Neural progenitor cell (in vitro differentiated cells): ENCODE measurements at regions not wholly inside any gene's neighbourhood (a gene's known extent, or its start where the extent isn't known, plus 50 kb on each side); places are given as distances from the start of the nearest gene placed in this dataset.

ENCODE experiments used
- DNase-seq: peaks from one replicate; pipeline ENCODE4 v3.0.0-alpha.2; 2016; ENCODE audit warnings: low spot score
- H2AFZ ChIP-seq: fragments of 200-600 bp; sonication (generic); replicated peaks from 2 replicates; pipeline ENCODE4 v1.6.1; 2016; ENCODE audit warnings: antibody characterized with exemption
- H3F3A ChIP-seq: fragments of 200-600 bp; sonication (generic); 2 replicates; pipeline ENCODE4 v1.6.1; 2016; ENCODE audit warnings: antibody characterized with exemption, low read depth
- H3K27ac ChIP-seq: fragments of 200-600 bp; sonication (generic); 2 replicates; pipeline ENCODE4 v1.5.1; 2016; ENCODE audit warnings: mild to moderate bottlenecking
- H3K27me3 ChIP-seq: fragments of 200-600 bp; sonication (generic); 2 replicates; pipeline ENCODE4 v1.6.1; 2016; ENCODE audit warnings: mild to moderate bottlenecking, moderate library complexity
- H3K36me3 ChIP-seq: fragments of 200-600 bp; sonication (generic); 2 replicates; pipeline ENCODE4 v1.5.1; 2016
- H3K4me1 ChIP-seq: fragments of 200-600 bp; sonication (generic); 2 replicates; pipeline ENCODE4 v1.6.1; 2016; ENCODE audit warnings: mixed run types
- H3K4me2 ChIP-seq: fragments of 200-600 bp; sonication (generic); 2 replicates; pipeline ENCODE4 v1.6.1; 2016
- H3K4me3 ChIP-seq: fragments of 200-600 bp; sonication (generic); 2 replicates; pipeline ENCODE4 v1.5.1; 2016
- H3K79me2 ChIP-seq: fragments of 200-600 bp; sonication (generic); 2 replicates; pipeline ENCODE4 v1.6.1; 2016; ENCODE audit warnings: low read depth
- H3K9ac ChIP-seq: fragments of 200-600 bp; sonication (generic); 2 replicates; pipeline ENCODE4 v1.6.1; 2016
- H3K9me3 ChIP-seq: fragments of 200-600 bp; sonication (generic); 2 replicates; pipeline ENCODE4 v1.5.1; 2016; ENCODE audit warnings: low read depth
- H4K20me1 ChIP-seq: fragments of 200-600 bp; sonication (generic); 2 replicates; pipeline ENCODE4 v1.6.1; 2016; ENCODE audit warnings: low read depth
- H3K27ac Mint-ChIP-seq: 3 replicates; pipeline ENCODE4 v1.8.0; 2021; ENCODE audit warnings: mixed read lengths
- H3K27me3 Mint-ChIP-seq: 2 replicates; pipeline ENCODE4 v1.8.0; 2022; ENCODE audit warnings: low read depth, mild to moderate bottlenecking, inconsistent platforms, moderate library complexity, mixed read lengths; ENCODE audit not compliant: insufficient read depth
- H3K36me3 Mint-ChIP-seq: 3 replicates; pipeline ENCODE4 v1.8.0; 2021; ENCODE audit warnings: mixed read lengths
- H3K4me1 Mint-ChIP-seq: 3 replicates; pipeline ENCODE4 v1.8.0; 2021; ENCODE audit warnings: mixed read lengths
- H3K4me3 Mint-ChIP-seq: 3 replicates; pipeline ENCODE4 v1.8.0; 2021; ENCODE audit warnings: mild to moderate bottlenecking, moderate library complexity, mixed read lengths
- H3K9me3 Mint-ChIP-seq: 3 replicates; pipeline ENCODE4 v1.8.0; 2020; ENCODE audit warnings: mixed read lengths
- CTCF ChIP-seq: fragments of 200-600 bp; sonication (generic); IDR thresholded peaks from 2 replicates; pipeline ENCODE4 v1.5.1; 2017; ENCODE audit warnings: antibody characterized with exemption, mild to moderate bottlenecking
- EZH2 ChIP-seq: fragments of 200-600 bp; sonication (generic); IDR thresholded peaks from 2 replicates; pipeline ENCODE4 v1.6.1; 2017; ENCODE audit warnings: antibody characterized with exemption, mild to moderate bottlenecking, moderate library complexity
- EZH2phosphoT487 ChIP-seq: fragments of 200-600 bp; sonication (generic); IDR thresholded peaks from 2 replicates; pipeline ENCODE4 v1.6.1; 2017; ENCODE audit warnings: antibody characterized with exemption

DNA sequence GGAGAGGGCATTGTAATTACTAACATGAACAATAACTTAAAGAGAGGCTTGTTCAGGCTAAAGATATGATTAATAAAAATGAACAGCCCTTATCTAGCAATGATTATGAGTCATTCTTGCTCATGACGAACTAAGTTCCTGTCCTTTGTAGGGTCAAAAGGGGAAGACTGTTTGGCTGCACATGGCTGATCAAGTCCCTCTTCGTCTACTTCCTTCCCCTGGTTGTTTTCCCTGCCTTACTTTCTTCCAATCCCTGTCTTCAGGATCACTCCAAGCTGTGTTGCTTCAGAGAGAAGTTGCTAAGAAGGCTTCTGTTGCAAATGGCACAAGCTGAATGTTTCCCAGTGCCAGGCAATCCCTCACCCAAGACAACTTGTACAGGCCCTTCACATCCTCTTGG is 115.0 kb upstream of the HS3ST1 start:
- Mint-ChIP-seq H3K4me1 (no peaks in the 10 kb centered on the region), H3K9me3 (no peaks in the 10 kb centered on the region), H3K27ac (no peak overlapping the region), H3K4me3 (no peak overlapping the region), H3K27me3 (no peaks in the 10 kb centered on the region), H3K36me3 (no peaks in the 10 kb centered on the region)
- no peak overlapping the region for H3K27ac ChIP-seq
- no peaks in the 10 kb centered on the region for H3K9me3 ChIP-seq
- no peak overlapping the region for H3K4me3 ChIP-seq
- H3K9ac ChIP-seq = no peak overlapping the region
- H3K36me3 ChIP-seq = no peaks in the 10 kb centered on the region
- H3K4me1 ChIP-seq = no peaks in the 10 kb centered on the region
- no peak for DNase-seq
- H3K79me2 ChIP-seq = no peaks in the 10 kb centered on the region
- H2AFZ ChIP-seq = no peak overlapping the region
- no peaks in the 10 kb centered on the region for H4K20me1 ChIP-seq
- H3K27me3 ChIP-seq = no peaks in the 10 kb centered on the region
- no peaks in the 10 kb centered on the region for H3F3A ChIP-seq
- H3K4me2 ChIP-seq = no peak overlapping the region
- no peak for TF ChIP-seq CTCF
- TF ChIP-seq EZH2phosphoT487 = no peak
- no peak for TF ChIP-seq EZH2

DNA sequence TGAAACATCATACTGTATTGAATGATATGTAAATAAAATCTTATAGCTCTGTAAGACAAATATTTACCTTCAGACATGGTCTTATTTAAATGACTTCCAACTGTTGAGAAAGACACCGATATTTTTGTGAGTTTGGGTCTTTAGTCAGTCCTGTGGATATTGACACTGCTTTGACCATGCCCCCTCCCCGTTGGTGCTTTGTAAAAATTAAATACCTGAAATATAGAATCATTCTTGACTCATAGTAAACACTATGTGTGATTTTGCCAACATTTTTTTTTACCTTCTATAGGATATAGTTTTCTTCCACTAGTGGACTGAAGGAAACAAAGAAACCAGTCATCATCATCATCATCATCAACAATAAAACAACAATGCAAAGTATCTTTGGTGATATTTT is 114.3 kb upstream of the HS3ST1 start:
- Histone ChIP-seq H4K20me1 (no peaks in the 10 kb centered on the region), H3K4me2 (no peak overlapping the region), H2AFZ (no peak overlapping the region), H3K4me1 (no peaks in the 10 kb centered on the region), H3K4me3 (no peak overlapping the region), H3K9ac (no peak overlapping the region), H3K27me3 (no peaks in the 10 kb centered on the region), H3K9me3 (no peaks in the 10 kb centered on the region), H3F3A (no peaks in the 10 kb centered on the region), H3K36me3 (no peaks in the 10 kb centered on the region), H3K79me2 (no peaks in the 10 kb centered on the region), H3K27ac (no peak overlapping the region)
- no peak overlapping the region for H3K27ac Mint-ChIP-seq
- no peaks in the 10 kb centered on the region for H3K27me3 Mint-ChIP-seq
- H3K4me3 Mint-ChIP-seq = no peak overlapping the region
- no peaks in the 10 kb centered on the region for H3K36me3 Mint-ChIP-seq
- no peaks in the 10 kb centered on the region for H3K4me1 Mint-ChIP-seq
- no peak for DNase-seq
- no peaks in the 10 kb centered on the region for H3K9me3 Mint-ChIP-seq
- TF ChIP-seq EZH2 = no peak
- TF ChIP-seq CTCF = no peak

- H2AFZ ChIP-seq = no peak overlapping the region
- no peaks in the 10 kb centered on the region for H3K27me3 ChIP-seq
- Mint-ChIP-seq H3K4me3 (no peak overlapping the region), H3K27me3 (peaks cover 3% of the 10 kb centered on the region), H3K36me3 (no peaks in the 10 kb centered on the region), H3K4me1 (peaks cover 11% of the 10 kb centered on the region), H3K9me3 (no peaks in the 10 kb centered on the region), H3K27ac (no peak overlapping the region)
- H4K20me1 ChIP-seq = no peaks in the 10 kb centered on the region
- H3K4me2 ChIP-seq = no peak overlapping the region
- H3K4me3 ChIP-seq = no peak overlapping the region
- H3K9ac ChIP-seq = no peak overlapping the region
- H3K27ac ChIP-seq = no peak overlapping the region
- H3K36me3 ChIP-seq = no peaks in the 10 kb centered on the region
- DNase-seq = no peak
- no peaks in the 10 kb centered on the region for H3K79me2 ChIP-seq
- TF ChIP-seq CTCF (no peak), EZH2 (no peak), EZH2phosphoT487 (no peak)
- H3F3A ChIP-seq = no peaks in the 10 kb centered on the region
- H3K4me1 ChIP-seq = peaks cover 11% of the 10 kb centered on the region
- H3K9me3 ChIP-seq = no peaks in the 10 kb centered on the region
Observed at GRCh38 chr4:11537846-11538245, 109.2 kb upstream of the HS3ST1 start.

DNA sequence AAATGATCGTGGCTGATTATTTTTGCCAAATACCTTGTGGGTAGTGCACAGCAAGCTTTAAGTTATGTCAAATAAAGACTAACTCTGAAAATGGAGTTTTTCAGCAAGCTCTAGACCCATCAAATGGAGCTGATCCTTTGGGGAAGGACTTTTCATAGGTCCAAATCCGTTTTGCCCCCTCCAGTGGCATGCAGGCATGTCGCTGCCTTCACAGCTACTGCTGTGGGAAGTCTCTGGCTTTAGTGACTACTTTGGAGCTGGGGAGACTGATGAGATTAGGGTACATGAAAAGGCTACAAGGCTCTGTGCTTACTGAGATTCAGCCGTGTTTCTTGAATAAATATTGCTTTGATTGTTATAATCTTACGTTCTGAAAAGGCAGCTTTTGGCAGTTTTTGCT is 106.6 kb upstream of the HS3ST1 start:
- peak overlapping the region; percentile 77 for H2AFZ ChIP-seq
- Mint-ChIP-seq H3K36me3 (no peaks in the 10 kb centered on the region), H3K4me3 (no peak overlapping the region), H3K9me3 (peaks cover under 1% of the 10 kb centered on the region), H3K27ac (no peak overlapping the region), H3K4me1 (peaks cover 11% of the 10 kb centered on the region), H3K27me3 (peaks cover 5% of the 10 kb centered on the region)
- no peaks in the 10 kb centered on the region for H3K9me3 ChIP-seq
- H3K9ac ChIP-seq = no peak overlapping the region
- H3K36me3 ChIP-seq = no peaks in the 10 kb centered on the region
- H4K20me1 ChIP-seq = no peaks in the 10 kb centered on the region
- no peaks in the 10 kb centered on the region for H3K79me2 ChIP-seq
- H3K4me3 ChIP-seq = no peak overlapping the region
- H3K27me3 ChIP-seq = no peaks in the 10 kb centered on the region
- DNase-seq = peak; percentile 47
- no peak overlapping the region for H3K27ac ChIP-seq
- peaks cover 11% of the 10 kb centered on the region for H3K4me1 ChIP-seq
- no peaks in the 10 kb centered on the region for H3F3A ChIP-seq
- no peak overlapping the region for H3K4me2 ChIP-seq
- TF ChIP-seq EZH2 (no peak), CTCF (peak; percentile 22)
